ENCODE measurements at regions not wholly inside any gene's neighbourhood (a gene's known extent, or its start where the extent isn't known, plus 50 kb on each side); places are given as distances from the start of the nearest gene placed in this dataset.

DNA sequence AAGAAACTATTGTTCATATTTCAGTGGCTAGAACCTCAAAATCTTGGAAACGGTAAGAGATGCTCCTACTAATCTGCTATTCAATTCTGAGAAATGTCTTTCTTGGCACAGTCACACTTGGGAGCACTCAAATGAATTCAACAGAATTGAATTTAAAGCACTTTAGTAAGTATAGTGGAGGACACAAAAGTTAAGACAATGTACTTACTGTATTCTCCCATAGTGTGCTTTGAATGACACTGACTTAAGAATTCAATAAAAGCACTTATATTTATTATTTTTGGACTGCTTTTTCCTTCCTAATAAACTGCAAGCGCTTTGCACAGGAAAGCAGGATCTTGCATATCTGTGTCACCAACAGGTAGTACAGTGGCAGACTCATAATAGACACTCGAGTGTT lies 156.1 kb upstream of the RIMS1 start:
- RAD21 ChIA-PET (ENCODE audit: low non-redundant PET in 1 of 2, low total read pairs in 2 of 2, uncharacterized antibody in 2 of 2, unreplicated experiment in 2 of 2): no interaction called here
- H3K27me3 ChIP-seq (ENCODE audit: insufficient read depth, low read length): no peaks in the 10 kb centered on the region; the same call in 1 of the 2 replicates
- BruUV-seq (replicated peaks): no TSS peak
- H3K9me3 ChIP-seq (ENCODE audit: control insufficient read depth in 1 of 2, insufficient read depth in 1 of 2, low read depth in 1 of 2, low read length in 2 of 2): peaks cover 0 to 3% of the 10 kb centered on the region in 2 experiments; a peak in 1 of 4 replicates
- DNase-seq (ENCODE audit: low read depth, low spot score) (no peak), ATAC-seq (no peak)
- H2AFZ ChIP-seq (ENCODE audit: low read depth, low read length, poor library complexity, severe bottlenecking): no peak overlapping the region
- no peaks in the 10 kb centered on the region for H3K9me2 ChIP-seq (ENCODE audit: insufficient read depth)
- no peak overlapping the region for H3K27ac ChIP-seq (ENCODE audit: low read depth, low read length)
- no peaks in the 10 kb centered on the region for H3K36me3 ChIP-seq (ENCODE audit: control insufficient read depth in 1 of 2, insufficient read depth in 2 of 2, low read length in 2 of 2)
- H3K4me3 ChIP-seq (replicated peaks in 1 of 2; ENCODE audit: low read depth in 1 of 2, low read length in 2 of 2): no peak overlapping the region
- H3K9ac ChIP-seq (ENCODE audit: low read length): no peak overlapping the region
- H3K4me1 ChIP-seq (ENCODE audit: control insufficient read depth in 1 of 2, insufficient read depth in 2 of 2, low read length in 2 of 2): no peaks in the 10 kb centered on the region
- TF ChIP-seq ZFX (IDR thresholded peaks at IDR 0.05) (no peak), ELF1 (IDR thresholded peaks at IDR 0.05; ENCODE audit: borderline replicate concordance, low read depth) (no peak), POLR2AphosphoS5 (IDR thresholded peaks at IDR 0.05; ENCODE audit: low read depth, low read length) (no peak), EZH2phosphoT487 (IDR thresholded peaks at IDR 0.05; ENCODE audit: borderline replicate concordance) (no peak), MAX (IDR thresholded peaks at IDR 0.05) (no peak), EGR1 (IDR thresholded peaks at IDR 0.05; ENCODE audit: low read depth) (no peak), CBX3 (IDR thresholded peaks at IDR 0.05; ENCODE audit: low read depth) (no peak), POLR2A (IDR thresholded peaks at IDR 0.05; ENCODE audit: borderline replicate concordance, extremely low read depth, insufficient read depth, insufficient read length) (no peak), EZH2 (IDR thresholded peaks at IDR 0.05) (no peak), FOSL1 (IDR thresholded peaks at IDR 0.05; ENCODE audit: low read depth) (no peak), TCF7L2 (IDR thresholded peaks at IDR 0.05; ENCODE audit: borderline replicate concordance, extremely low read depth, insufficient read depth, insufficient read length) (no peak), CEBPB (IDR thresholded peaks at IDR 0.05; ENCODE audit: low read depth) (no peak), SRF (IDR thresholded peaks at IDR 0.05; ENCODE audit: low read depth) (no peak), ZNF274 (IDR thresholded peaks at IDR 0.05; ENCODE audit: low read depth, low read length) (no peak), YY1 (IDR thresholded peaks at IDR 0.05; ENCODE audit: extremely low read depth, insufficient replicate concordance, low read depth, low read length) (no peak), SP1 (IDR thresholded peaks at IDR 0.05; ENCODE audit: low read depth) (no peak), SIN3A (IDR thresholded peaks at IDR 0.05; ENCODE audit: low read depth) (no peak), CTCF (IDR thresholded peaks at IDR 0.05 in 2 of 3, conservative IDR thresholded peaks at IDR 0.05 in 1 of 3; ENCODE audit: borderline replicate concordance in 1 of 3, insufficient read depth in 1 of 3, low read depth in 2 of 3, low read length in 2 of 3) (no peak)
- TF ChIP-seq, protein P1, sequence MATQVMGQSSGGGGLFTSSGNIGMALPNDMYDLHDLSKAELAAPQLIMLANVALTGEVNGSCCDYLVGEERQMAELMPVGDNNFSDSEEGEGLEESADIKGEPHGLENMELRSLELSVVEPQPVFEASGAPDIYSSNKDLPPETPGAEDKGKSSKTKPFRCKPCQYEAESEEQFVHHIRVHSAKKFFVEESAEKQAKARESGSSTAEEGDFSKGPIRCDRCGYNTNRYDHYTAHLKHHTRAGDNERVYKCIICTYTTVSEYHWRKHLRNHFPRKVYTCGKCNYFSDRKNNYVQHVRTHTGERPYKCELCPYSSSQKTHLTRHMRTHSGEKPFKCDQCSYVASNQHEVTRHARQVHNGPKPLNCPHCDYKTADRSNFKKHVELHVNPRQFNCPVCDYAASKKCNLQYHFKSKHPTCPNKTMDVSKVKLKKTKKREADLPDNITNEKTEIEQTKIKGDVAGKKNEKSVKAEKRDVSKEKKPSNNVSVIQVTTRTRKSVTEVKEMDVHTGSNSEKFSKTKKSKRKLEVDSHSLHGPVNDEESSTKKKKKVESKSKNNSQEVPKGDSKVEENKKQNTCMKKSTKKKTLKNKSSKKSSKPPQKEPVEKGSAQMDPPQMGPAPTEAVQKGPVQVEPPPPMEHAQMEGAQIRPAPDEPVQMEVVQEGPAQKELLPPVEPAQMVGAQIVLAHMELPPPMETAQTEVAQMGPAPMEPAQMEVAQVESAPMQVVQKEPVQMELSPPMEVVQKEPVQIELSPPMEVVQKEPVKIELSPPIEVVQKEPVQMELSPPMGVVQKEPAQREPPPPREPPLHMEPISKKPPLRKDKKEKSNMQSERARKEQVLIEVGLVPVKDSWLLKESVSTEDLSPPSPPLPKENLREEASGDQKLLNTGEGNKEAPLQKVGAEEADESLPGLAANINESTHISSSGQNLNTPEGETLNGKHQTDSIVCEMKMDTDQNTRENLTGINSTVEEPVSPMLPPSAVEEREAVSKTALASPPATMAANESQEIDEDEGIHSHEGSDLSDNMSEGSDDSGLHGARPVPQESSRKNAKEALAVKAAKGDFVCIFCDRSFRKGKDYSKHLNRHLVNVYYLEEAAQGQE (IDR thresholded peaks at IDR 0.05; ENCODE audit: low read depth): no peak
- H3K79me2 ChIP-seq (ENCODE audit: insufficient read depth, low read length): no peaks in the 10 kb centered on the region
- POLR2A ChIA-PET: no interaction called here
- intact Hi-C loops (cut with micrococcal nuclease): no loop called here
- no peak overlapping the region for H3K4me2 ChIP-seq (ENCODE audit: low read length)
- CTCF ChIA-PET: no interaction called here
- no peaks in the 10 kb centered on the region for H4K20me1 ChIP-seq (ENCODE audit: insufficient read depth)

Measured in HCT116 (cell line).